ENCODE measurements at regions not wholly inside any gene's neighbourhood (a gene's known extent, or its start where the extent isn't known, plus 50 kb on each side); places are given as distances from the start of the nearest gene placed in this dataset.
A peak's percentile ranks its signal among the peaks of the same experiment; 100 is the strongest.

GRCh38 chrX:113699939-113700338, 859.3 kb upstream of the AMOT start:
- Histone ChIP-seq H3K27ac (ENCODE audit: low read length) (no peak overlapping the region), H3K9ac (ENCODE audit: low read depth, low read length) (no peak overlapping the region), H3K4me1 (ENCODE audit: insufficient read depth, low read length) (peaks cover 12% of the 10 kb centered on the region), H3K4me2 (ENCODE audit: insufficient read depth, low read length) (no peak overlapping the region), H3K79me2 (ENCODE audit: insufficient read depth, low read length) (no peaks in the 10 kb centered on the region), H3K4me3 (ENCODE audit: low read depth in 1 of 2, low read length in 2 of 2) (no peak overlapping the region), H3K9me3 (ENCODE audit: insufficient read depth, low read length, severe bottlenecking) (no peaks in the 10 kb centered on the region), H3K36me3 (ENCODE audit: insufficient read depth, low read length) (no peaks in the 10 kb centered on the region), H4K20me1 (ENCODE audit: insufficient read depth, low read length) (no peaks in the 10 kb centered on the region), H3K27me3 (ENCODE audit: insufficient read depth, low read length, poor library complexity) (no peaks in the 10 kb centered on the region), H2AFZ (ENCODE audit: low read depth, low read length) (peak overlapping the region; percentile 33; the same call in 1 of the 2 replicates)
- DNase-seq = peak; percentile 43
- ATAC-seq (ENCODE audit: insufficient read depth, low read depth) = peak; percentile 81
- no peak for TF ChIP-seq CTCF (IDR thresholded peaks at IDR 0.05; ENCODE audit: borderline replicate concordance, extremely low read depth, low read length, poor library complexity, severe bottlenecking)
- no peak for TF ChIP-seq EZH2 (IDR thresholded peaks at IDR 0.05; ENCODE audit: borderline replicate concordance, low read depth, low read length, severe bottlenecking)

GRCh38 chrX:113675278-113675677, 834.6 kb upstream of the AMOT start:
- Histone ChIP-seq H3K27ac (ENCODE audit: low read length) (no peak overlapping the region), H3K27me3 (ENCODE audit: insufficient read depth, low read length, poor library complexity) (no peaks in the 10 kb centered on the region), H4K20me1 (ENCODE audit: insufficient read depth, low read length) (no peaks in the 10 kb centered on the region), H3K79me2 (ENCODE audit: insufficient read depth, low read length) (no peaks in the 10 kb centered on the region), H3K4me1 (ENCODE audit: insufficient read depth, low read length) (no peaks in the 10 kb centered on the region), H3K9ac (ENCODE audit: low read depth, low read length) (no peak overlapping the region), H3K4me3 (ENCODE audit: low read depth in 1 of 2, low read length in 2 of 2) (no peak overlapping the region), H2AFZ (ENCODE audit: low read depth, low read length) (no peak overlapping the region), H3K4me2 (ENCODE audit: insufficient read depth, low read length) (no peak overlapping the region), H3K9me3 (ENCODE audit: insufficient read depth, low read length, severe bottlenecking) (no peaks in the 10 kb centered on the region), H3K36me3 (ENCODE audit: insufficient read depth, low read length) (no peaks in the 10 kb centered on the region)
- ATAC-seq (ENCODE audit: insufficient read depth, low read depth) = no peak
- no peak for DNase-seq
- TF ChIP-seq EZH2 (IDR thresholded peaks at IDR 0.05; ENCODE audit: borderline replicate concordance, low read depth, low read length, severe bottlenecking) (no peak), CTCF (IDR thresholded peaks at IDR 0.05; ENCODE audit: borderline replicate concordance, extremely low read depth, low read length, poor library complexity, severe bottlenecking) (no peak)

DNA sequence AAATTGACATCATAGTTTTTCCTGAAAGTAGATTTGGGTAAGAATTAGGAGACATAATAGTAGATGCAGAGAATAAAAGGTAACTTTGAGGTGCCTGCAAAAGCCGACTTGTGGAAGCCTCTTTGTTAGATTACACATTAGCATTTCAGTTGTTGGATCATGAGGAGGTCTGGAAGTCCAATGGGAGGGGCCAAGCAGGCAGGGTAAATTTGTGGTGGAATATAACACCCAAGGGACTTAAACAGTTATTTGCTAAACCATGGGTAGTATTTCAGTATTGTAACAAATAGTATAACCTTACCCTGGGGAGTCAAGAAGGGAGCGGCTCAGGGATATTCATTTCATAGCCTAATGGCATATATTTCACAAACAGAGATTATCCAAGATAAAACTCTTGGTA, 810.7 kb upstream of the AMOT start:
- Histone ChIP-seq H3K4me2 (ENCODE audit: insufficient read depth, low read length) (no peak overlapping the region), H3K36me3 (ENCODE audit: insufficient read depth, low read length) (no peaks in the 10 kb centered on the region), H3K4me3 (ENCODE audit: low read depth in 1 of 2, low read length in 2 of 2) (no peak overlapping the region), H3K27me3 (ENCODE audit: insufficient read depth, low read length, poor library complexity) (no peaks in the 10 kb centered on the region), H2AFZ (ENCODE audit: low read depth, low read length) (no peak overlapping the region), H3K9ac (ENCODE audit: low read depth, low read length) (no peak overlapping the region), H4K20me1 (ENCODE audit: insufficient read depth, low read length) (no peaks in the 10 kb centered on the region), H3K79me2 (ENCODE audit: insufficient read depth, low read length) (no peaks in the 10 kb centered on the region), H3K27ac (ENCODE audit: low read length) (no peak overlapping the region), H3K4me1 (ENCODE audit: insufficient read depth, low read length) (no peaks in the 10 kb centered on the region), H3K9me3 (ENCODE audit: insufficient read depth, low read length, severe bottlenecking) (no peaks in the 10 kb centered on the region)
- DNase-seq (no peak), ATAC-seq (ENCODE audit: insufficient read depth, low read depth) (no peak)
- no peak for TF ChIP-seq EZH2 (IDR thresholded peaks at IDR 0.05; ENCODE audit: borderline replicate concordance, low read depth, low read length, severe bottlenecking)

DNA sequence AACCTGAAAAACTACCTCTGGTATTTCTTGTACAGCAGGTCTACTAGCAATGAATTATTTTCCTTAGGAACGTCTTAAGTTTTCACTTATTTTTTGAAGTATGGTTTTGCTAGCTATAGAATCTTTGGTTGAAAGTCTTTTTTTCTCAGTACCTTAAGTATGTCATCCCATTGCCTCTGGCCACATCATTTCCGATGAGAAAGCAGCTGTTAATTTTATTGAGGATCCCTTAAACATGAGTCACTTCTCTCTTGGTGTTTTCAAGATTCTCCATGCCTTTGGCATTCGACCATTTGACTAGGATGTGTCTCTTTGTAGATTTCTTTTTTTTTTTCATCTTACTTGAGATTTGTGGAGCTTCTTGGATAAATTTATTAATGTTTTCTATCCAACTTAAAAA, 803.8 kb upstream of the AMOT start:
- TF ChIP-seq CTCF (IDR thresholded peaks at IDR 0.05; ENCODE audit: borderline replicate concordance, extremely low read depth, low read length, poor library complexity, severe bottlenecking) (no peak), EZH2 (IDR thresholded peaks at IDR 0.05; ENCODE audit: borderline replicate concordance, low read depth, low read length, severe bottlenecking) (no peak)
- no peak overlapping the region for H3K27ac ChIP-seq (ENCODE audit: low read length)
- DNase-seq (no peak), ATAC-seq (ENCODE audit: insufficient read depth, low read depth) (no peak)
- H3K4me1 ChIP-seq (ENCODE audit: insufficient read depth, low read length) = no peaks in the 10 kb centered on the region
- no peaks in the 10 kb centered on the region for H3K79me2 ChIP-seq (ENCODE audit: insufficient read depth, low read length)
- H4K20me1 ChIP-seq (ENCODE audit: insufficient read depth, low read length) = no peaks in the 10 kb centered on the region
- no peaks in the 10 kb centered on the region for H3K27me3 ChIP-seq (ENCODE audit: insufficient read depth, low read length, poor library complexity)
- H2AFZ ChIP-seq (ENCODE audit: low read depth, low read length) = no peak overlapping the region
- H3K4me2 ChIP-seq (ENCODE audit: insufficient read depth, low read length) = no peak overlapping the region
- no peak overlapping the region for H3K9ac ChIP-seq (ENCODE audit: low read depth, low read length)
- no peak overlapping the region for H3K4me3 ChIP-seq (ENCODE audit: low read depth in 1 of 2, low read length in 2 of 2)
- no peaks in the 10 kb centered on the region for H3K36me3 ChIP-seq (ENCODE audit: insufficient read depth, low read length)
- no peaks in the 10 kb centered on the region for H3K9me3 ChIP-seq (ENCODE audit: insufficient read depth, low read length, severe bottlenecking)

Data from DND-41 (cell line).